Peyer's patch (tissue), 4 donors: ENCODE measurements at regions not wholly inside any gene's neighbourhood (a gene's known extent, or its start where the extent isn't known, plus 50 kb on each side); places are given as distances from the start of the nearest gene placed in this dataset.

Experiments
- POLR2A ChIP-seq, 2 donors: fragments of 450-650 bp; IDR thresholded peaks; one replicate each; pipeline ENCODE4 v1.5.1; 2017; ENCODE audit warnings: antibody characterized with exemption in 2 of 2, mild to moderate bottlenecking in 2 of 2, moderate library complexity in 2 of 2
- TF ChIP-seq, protein P1 (sequence below), 6 experiments: fragments of 450-650 bp in 4 of 6; fragments of 200-600 bp in 2 of 6; sonication (generic) in 1 of 6; IDR thresholded peaks; one replicate each; pipeline ENCODE4 v1.5.1; 2017 to 2019; ENCODE audit warnings: antibody characterized with exemption in 6 of 6, mild to moderate bottlenecking in 3 of 6, moderate library complexity in 1 of 6

DNA sequence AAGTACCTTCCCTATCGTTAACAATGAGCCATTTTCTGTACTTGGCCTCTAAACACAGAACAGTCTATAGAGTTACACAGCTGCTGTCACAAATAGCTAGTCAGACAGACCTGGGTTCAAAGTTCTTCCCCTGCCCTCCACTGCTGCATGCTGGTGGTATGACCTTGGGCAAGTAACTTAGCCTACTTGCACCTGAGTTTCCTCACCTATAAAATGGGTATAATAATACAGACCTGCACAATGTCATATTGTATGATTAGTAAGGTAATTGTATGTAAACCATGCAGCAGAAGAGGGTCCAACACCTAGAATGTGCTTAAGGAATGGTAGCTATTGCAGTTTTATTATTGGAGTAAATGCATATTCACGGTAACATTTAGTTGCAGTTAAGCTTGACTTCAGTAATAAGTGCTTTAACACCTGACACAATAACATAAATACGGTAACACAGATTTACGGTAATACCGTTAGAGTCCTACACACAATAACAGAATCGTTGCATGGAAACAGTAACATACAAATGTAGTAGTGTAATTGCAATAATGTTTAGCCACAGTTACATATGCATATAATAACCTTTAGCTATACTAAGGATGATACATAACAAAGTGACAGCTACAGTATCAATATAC, 193.3 kb upstream of the CSF3R start:
- TF ChIP-seq, protein P1, sequence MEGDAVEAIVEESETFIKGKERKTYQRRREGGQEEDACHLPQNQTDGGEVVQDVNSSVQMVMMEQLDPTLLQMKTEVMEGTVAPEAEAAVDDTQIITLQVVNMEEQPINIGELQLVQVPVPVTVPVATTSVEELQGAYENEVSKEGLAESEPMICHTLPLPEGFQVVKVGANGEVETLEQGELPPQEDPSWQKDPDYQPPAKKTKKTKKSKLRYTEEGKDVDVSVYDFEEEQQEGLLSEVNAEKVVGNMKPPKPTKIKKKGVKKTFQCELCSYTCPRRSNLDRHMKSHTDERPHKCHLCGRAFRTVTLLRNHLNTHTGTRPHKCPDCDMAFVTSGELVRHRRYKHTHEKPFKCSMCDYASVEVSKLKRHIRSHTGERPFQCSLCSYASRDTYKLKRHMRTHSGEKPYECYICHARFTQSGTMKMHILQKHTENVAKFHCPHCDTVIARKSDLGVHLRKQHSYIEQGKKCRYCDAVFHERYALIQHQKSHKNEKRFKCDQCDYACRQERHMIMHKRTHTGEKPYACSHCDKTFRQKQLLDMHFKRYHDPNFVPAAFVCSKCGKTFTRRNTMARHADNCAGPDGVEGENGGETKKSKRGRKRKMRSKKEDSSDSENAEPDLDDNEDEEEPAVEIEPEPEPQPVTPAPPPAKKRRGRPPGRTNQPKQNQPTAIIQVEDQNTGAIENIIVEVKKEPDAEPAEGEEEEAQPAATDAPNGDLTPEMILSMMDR (IDR thresholded peaks at IDR 0.05), result no peak
- TF ChIP-seq POLR2A (IDR thresholded peaks at IDR 0.05), result no peak
